H1 (cell line): ENCODE measurements at regions not wholly inside any gene's neighbourhood (a gene's known extent, or its start where the extent isn't known, plus 50 kb on each side); places are given as distances from the start of the nearest gene placed in this dataset.

Source experiments
- BACH1 ChIP-seq: IDR thresholded peaks from 2 replicates; pipeline ENCODE4 v1.6.1; 2012; ENCODE audit warnings: low read length, improper control_type of control experiment
- CTBP2 ChIP-seq: IDR thresholded peaks from 2 replicates; pipeline ENCODE4 v1.7.0; 2011; ENCODE audit warnings: borderline replicate concordance, mild to moderate bottlenecking, moderate library complexity, mixed read lengths, low read length; ENCODE audit not compliant: insufficient read depth, insufficient read length
- EGR1 ChIP-seq: IDR thresholded peaks from 2 replicates; pipeline ENCODE4 v1.6.1; 2011; ENCODE audit warnings: low read depth, low read length, borderline replicate concordance
- GABPA ChIP-seq: IDR thresholded peaks from 2 replicates; pipeline ENCODE4 v1.6.1; 2011; ENCODE audit warnings: mild to moderate bottlenecking, low read length, moderate library complexity, borderline replicate concordance; ENCODE audit not compliant: insufficient read depth
- HDAC2 ChIP-seq, 2 experiments: fragments of 300-600 bp in 1 of 2; sonication (generic) in 1 of 2; IDR thresholded peaks; 2 replicates each; pipeline ENCODE4 v1.6.1; 2011 to 2012; ENCODE audit warnings: low read depth in 2 of 2, low read length in 2 of 2, mild to moderate bottlenecking in 2 of 2, moderate library complexity in 2 of 2, borderline replicate concordance in 1 of 2, inconsistent platforms in 1 of 2
- NANOG ChIP-seq: IDR thresholded peaks from 2 replicates; pipeline ENCODE4 v1.6.1; 2011; ENCODE audit warnings: low read length, low read depth, mild to moderate bottlenecking, inconsistent platforms; ENCODE audit not compliant: insufficient read depth, poor library complexity, severe bottlenecking
- RAD21 ChIP-seq, 2 experiments: IDR thresholded peaks in 1 of 2; conservative IDR thresholded peaks in 1 of 2; 2 replicates each; pipeline ENCODE4 v1.6.1; 2011; ENCODE audit warnings: low read depth in 2 of 2, low read length in 2 of 2, improper control_type of control experiment in 1 of 2, inconsistent platforms in 1 of 2, mild to moderate bottlenecking in 1 of 2, moderate library complexity in 1 of 2
- SAP30 ChIP-seq: fragments of 300-600 bp; sonication (generic); IDR thresholded peaks from 2 replicates; pipeline ENCODE4 v1.7.1; 2012; ENCODE audit warnings: low read length, moderate library complexity, mild to moderate bottlenecking, inconsistent platforms; ENCODE audit not compliant: insufficient read depth, insufficient replicate concordance

DNA sequence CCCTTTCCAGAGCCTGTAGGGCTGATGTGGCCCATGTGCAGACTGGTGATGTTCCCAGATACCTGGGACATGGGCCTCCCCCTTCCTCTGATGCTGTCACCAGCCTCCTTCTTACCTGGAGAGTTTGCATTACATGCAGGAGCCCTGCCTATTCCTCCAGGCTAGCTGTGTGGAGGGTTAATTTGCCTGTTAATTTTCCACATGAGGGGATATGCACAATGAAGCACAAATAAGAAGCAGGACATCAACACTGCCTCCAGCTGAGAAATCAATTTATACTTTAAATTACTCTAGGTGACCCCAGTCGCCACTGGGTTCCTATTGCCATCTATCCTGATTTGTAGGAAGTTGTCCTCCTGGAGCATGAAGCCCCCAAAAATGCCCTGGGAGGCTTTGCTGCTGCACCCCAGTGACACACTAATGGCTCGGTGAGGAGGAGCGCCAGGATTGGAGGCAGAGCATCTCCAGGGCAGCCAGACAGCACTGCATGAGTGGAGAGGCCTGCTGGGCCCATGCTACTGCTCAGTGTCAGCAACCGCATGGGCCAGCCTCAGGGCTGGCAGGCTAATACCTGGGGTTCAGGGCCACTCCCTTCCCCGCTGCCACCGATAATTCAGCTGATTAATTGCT, 101.6 kb upstream of the USP47 start (continued):
- no peak for TF ChIP-seq CTBP2
- TF ChIP-seq BACH1, result no peak
- TF ChIP-seq RAD21 (IDR thresholded peaks at IDR 0.05 in 1 of 2, conservative IDR thresholded peaks at IDR 0.05 in 1 of 2; ENCODE audit: low read depth in 2 of 2, low read length in 2 of 2), result no peak
- TF ChIP-seq EGR1, result no peak
- TF ChIP-seq NANOG, result no peak
- TF ChIP-seq SAP30, result no peak
- no peak for TF ChIP-seq GABPA
- no peak for TF ChIP-seq HDAC2 (IDR thresholded peaks at IDR 0.05; ENCODE audit: borderline replicate concordance in 1 of 2, low read depth in 2 of 2, low read length in 2 of 2)
